ENCODE measurements at regions not wholly inside any gene's neighbourhood (a gene's known extent, or its start where the extent isn't known, plus 50 kb on each side); places are given as distances from the start of the nearest gene placed in this dataset.

- TF ChIP-seq ZNF843 (tag by site-specific recombination; IDR thresholded peaks at IDR 0.05) (no peak), TRIM28 (IDR thresholded peaks at IDR 0.05; ENCODE audit: borderline replicate concordance, low read length) (no peak), ZNF155 (tag by site-specific recombination; IDR thresholded peaks at IDR 0.05) (no peak), ZNF571 (tag by site-specific recombination; IDR thresholded peaks at IDR 0.05) (no peak)
Observed at GRCh38 chr13:22220151-22221135, 549.6 kb downstream of the FGF9 start (continued).

- TF ChIP-seq GLIS2 (tag by site-specific recombination; IDR thresholded peaks at IDR 0.05) = no peak
- no peak for TF ChIP-seq GLIS1 (tag by site-specific recombination; IDR thresholded peaks at IDR 0.05)
- no peak for TF ChIP-seq ZBTB21 (tag by site-specific recombination; IDR thresholded peaks at IDR 0.05)
- no peak for TF ChIP-seq SP3 (tag by site-specific recombination; IDR thresholded peaks at IDR 0.05)
- Histone ChIP-seq H3K36me3 (ENCODE audit: control insufficient read depth in 2 of 2, insufficient read depth in 1 of 2, low read length in 2 of 2) (no peaks in the 10 kb centered on the region), H3K4me1 (ENCODE audit: control insufficient read depth, insufficient read depth, low read length) (no peaks in the 10 kb centered on the region), H3K27ac (ENCODE audit: extremely low read depth, low read depth, low read length) (no peak overlapping the region), H3K9me3 (ENCODE audit: control insufficient read depth, insufficient read depth, low read depth, low read length) (no peaks in the 10 kb centered on the region), H3K4me3 (ENCODE audit: low read depth, low read length) (no peak overlapping the region)
- CTCF ChIA-PET = no interaction called here
- POLR2A ChIA-PET = no interaction called here
Observed at GRCh38 chr13:22223411-22223810, 552.5 kb downstream of the FGF9 start.

GRCh38 chr13:22226086-22226485 lies 555.2 kb downstream of the FGF9 start:
- Histone ChIP-seq H3K4me1 (ENCODE audit: control insufficient read depth, insufficient read depth, low read length) (no peaks in the 10 kb centered on the region), H3K9me3 (ENCODE audit: control insufficient read depth, insufficient read depth, low read depth, low read length) (no peaks in the 10 kb centered on the region), H3K27ac (ENCODE audit: extremely low read depth, low read depth, low read length) (no peak overlapping the region), H3K4me3 (ENCODE audit: low read depth, low read length) (no peak overlapping the region), H3K36me3 (ENCODE audit: control insufficient read depth in 2 of 2, insufficient read depth in 1 of 2, low read length in 2 of 2) (no peaks in the 10 kb centered on the region)
- CTCF ChIA-PET = no interaction called here
- TF ChIP-seq ZNF521 (tag by site-specific recombination; IDR thresholded peaks at IDR 0.05) = no peak
- TF ChIP-seq FEZF1 (tag by site-specific recombination; IDR thresholded peaks at IDR 0.05) = no peak
- TF ChIP-seq ZNF214 (tag by site-specific recombination; IDR thresholded peaks at IDR 0.05; ENCODE audit: borderline replicate concordance) = no peak
- no peak for TF ChIP-seq HIC1 (tag by site-specific recombination; IDR thresholded peaks at IDR 0.05)
- TF ChIP-seq ZNF140 (tag by site-specific recombination; IDR thresholded peaks at IDR 0.05) = no peak
- TF ChIP-seq ZNF580 (tag by site-specific recombination; IDR thresholded peaks at IDR 0.05) = no peak
- no peak for TF ChIP-seq ZBTB10 (tag by site-specific recombination; IDR thresholded peaks at IDR 0.05)
- no peak for TF ChIP-seq ZNF510 (tag by site-specific recombination; IDR thresholded peaks at IDR 0.05; ENCODE audit: insufficient replicate concordance)
- no peak for TF ChIP-seq SALL2 (tag by site-specific recombination; IDR thresholded peaks at IDR 0.05; ENCODE audit: borderline replicate concordance)
- no peak for TF ChIP-seq ZSCAN18 (tag by site-specific recombination; IDR thresholded peaks at IDR 0.05)
- TF ChIP-seq ZNF423 (tag by site-specific recombination; IDR thresholded peaks at IDR 0.05) = no peak
- POLR2A ChIA-PET = no interaction called here
